ENCODE measurements at regions not wholly inside any gene's neighbourhood (a gene's known extent, or its start where the extent isn't known, plus 50 kb on each side); places are given as distances from the start of the nearest gene placed in this dataset.

DNA sequence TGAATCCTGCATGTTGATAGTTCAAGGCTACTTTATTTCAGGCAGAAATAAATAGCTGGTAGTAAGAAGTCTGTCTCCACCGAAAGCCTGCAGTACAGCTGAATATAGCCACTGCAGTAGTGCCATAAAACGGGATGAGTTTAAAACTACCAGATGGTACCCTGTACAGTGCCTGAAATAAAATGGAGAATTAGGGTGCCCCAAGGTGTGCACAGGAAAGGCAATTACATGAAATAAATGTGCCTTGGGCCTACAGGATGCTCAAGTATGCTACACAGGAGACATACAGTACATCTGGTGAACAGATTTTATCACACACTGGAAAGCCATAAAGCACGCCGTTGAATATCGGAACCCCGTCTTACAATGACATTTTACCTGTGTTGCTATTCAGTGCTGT lies 447.7 kb upstream of the HNRNPA3 start:
- WGBS = 89% methylated on average over 6 of the region's 6 CpGs
- H3K27ac ChIP-seq (ENCODE audit: low read depth in 1 of 2, low read length in 2 of 2) = no peak overlapping the region
- DNase-seq (ENCODE audit: low spot score) = no peak
- H3K9ac ChIP-seq (ENCODE audit: low read depth in 1 of 2, low read length in 2 of 2) = no peak overlapping the region
- H3K9me3 ChIP-seq (ENCODE audit: control insufficient read depth in 4 of 4, low read length in 3 of 4) = no peaks in the 10 kb centered on the region
- TF ChIP-seq, protein P1, sequence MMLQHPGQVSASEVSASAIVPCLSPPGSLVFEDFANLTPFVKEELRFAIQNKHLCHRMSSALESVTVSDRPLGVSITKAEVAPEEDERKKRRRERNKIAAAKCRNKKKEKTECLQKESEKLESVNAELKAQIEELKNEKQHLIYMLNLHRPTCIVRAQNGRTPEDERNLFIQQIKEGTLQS (IDR thresholded peaks at IDR 0.05) = no peak
- TF ChIP-seq, protein P2, sequence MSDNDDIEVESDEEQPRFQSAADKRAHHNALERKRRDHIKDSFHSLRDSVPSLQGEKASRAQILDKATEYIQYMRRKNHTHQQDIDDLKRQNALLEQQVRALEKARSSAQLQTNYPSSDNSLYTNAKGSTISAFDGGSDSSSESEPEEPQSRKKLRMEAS (IDR thresholded peaks at IDR 0.05) = no peak
- TF ChIP-seq SP1 (IDR thresholded peaks at IDR 0.05) = no peak
- H3K4me1 ChIP-seq (ENCODE audit: control insufficient read depth in 4 of 4, insufficient read depth in 4 of 4, low read length in 3 of 4) = no peaks in the 10 kb centered on the region
- H3K27me3 ChIP-seq (ENCODE audit: control insufficient read depth in 4 of 4, insufficient read depth in 4 of 4, low read length in 3 of 4) = peaks cover 0 to 10% (median 5%) of the 10 kb centered on the region in 4 donors
- H3K36me3 ChIP-seq (ENCODE audit: control insufficient read depth in 4 of 4, insufficient read depth in 3 of 4, low read depth in 1 of 4, low read length in 3 of 4) = no peaks in the 10 kb centered on the region
- H3K4me3 ChIP-seq (ENCODE audit: low read depth in 1 of 3, low read length in 3 of 3) = no peak overlapping the region

DNA sequence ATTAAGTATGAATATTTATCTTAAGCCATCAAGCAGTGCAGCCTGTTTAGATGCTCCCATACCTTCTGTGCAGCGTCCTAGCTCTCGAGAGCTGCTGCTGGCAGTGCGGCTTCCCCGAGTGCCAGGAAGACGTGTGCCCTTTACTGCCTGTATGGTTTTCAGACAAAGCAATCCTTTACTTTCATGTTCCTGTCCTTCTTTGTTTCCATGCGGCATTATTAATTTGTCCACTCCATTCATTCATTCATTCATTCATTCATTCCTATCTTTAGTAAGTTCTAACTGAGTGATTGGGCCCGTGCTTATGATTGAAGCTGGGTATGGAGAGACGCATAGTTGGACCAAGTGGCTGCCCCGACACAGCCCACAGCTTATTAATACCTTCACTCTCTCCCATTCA lies 446.6 kb upstream of the HNRNPA3 start:
- Histone ChIP-seq H3K4me1 (ENCODE audit: control insufficient read depth in 4 of 4, insufficient read depth in 4 of 4, low read length in 3 of 4) (no peaks in the 10 kb centered on the region), H3K9ac (ENCODE audit: low read depth in 1 of 2, low read length in 2 of 2) (no peak overlapping the region), H3K4me3 (ENCODE audit: low read depth in 1 of 3, low read length in 3 of 3) (no peak overlapping the region), H3K27ac (ENCODE audit: low read depth in 1 of 2, low read length in 2 of 2) (no peak overlapping the region), H3K36me3 (ENCODE audit: control insufficient read depth in 4 of 4, insufficient read depth in 3 of 4, low read depth in 1 of 4, low read length in 3 of 4) (no peaks in the 10 kb centered on the region), H3K27me3 (ENCODE audit: control insufficient read depth in 4 of 4, insufficient read depth in 4 of 4, low read length in 3 of 4) (peaks cover 0 to 10% (median 2%) of the 10 kb centered on the region in 4 donors), H3K9me3 (ENCODE audit: control insufficient read depth in 4 of 4, low read length in 3 of 4) (no peaks in the 10 kb centered on the region)
- DNase-seq (ENCODE audit: low spot score) = no peak
- 95% methylated on average over 9 of the region's 9 CpGs for WGBS
- TF ChIP-seq, protein P3, sequence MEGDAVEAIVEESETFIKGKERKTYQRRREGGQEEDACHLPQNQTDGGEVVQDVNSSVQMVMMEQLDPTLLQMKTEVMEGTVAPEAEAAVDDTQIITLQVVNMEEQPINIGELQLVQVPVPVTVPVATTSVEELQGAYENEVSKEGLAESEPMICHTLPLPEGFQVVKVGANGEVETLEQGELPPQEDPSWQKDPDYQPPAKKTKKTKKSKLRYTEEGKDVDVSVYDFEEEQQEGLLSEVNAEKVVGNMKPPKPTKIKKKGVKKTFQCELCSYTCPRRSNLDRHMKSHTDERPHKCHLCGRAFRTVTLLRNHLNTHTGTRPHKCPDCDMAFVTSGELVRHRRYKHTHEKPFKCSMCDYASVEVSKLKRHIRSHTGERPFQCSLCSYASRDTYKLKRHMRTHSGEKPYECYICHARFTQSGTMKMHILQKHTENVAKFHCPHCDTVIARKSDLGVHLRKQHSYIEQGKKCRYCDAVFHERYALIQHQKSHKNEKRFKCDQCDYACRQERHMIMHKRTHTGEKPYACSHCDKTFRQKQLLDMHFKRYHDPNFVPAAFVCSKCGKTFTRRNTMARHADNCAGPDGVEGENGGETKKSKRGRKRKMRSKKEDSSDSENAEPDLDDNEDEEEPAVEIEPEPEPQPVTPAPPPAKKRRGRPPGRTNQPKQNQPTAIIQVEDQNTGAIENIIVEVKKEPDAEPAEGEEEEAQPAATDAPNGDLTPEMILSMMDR (IDR thresholded peaks at IDR 0.05; ENCODE audit: low read depth, low read length, missing input control) = no peak
- TF ChIP-seq SP1 (IDR thresholded peaks at IDR 0.05) = no peak
- no peak for TF ChIP-seq NR2F2 (IDR thresholded peaks at IDR 0.05)
- TF ChIP-seq TAF1 (conservative IDR thresholded peaks at IDR 0.05) = no peak
- TF ChIP-seq YY1 (IDR thresholded peaks at IDR 0.05) = no peak
- TF ChIP-seq HNF4A (conservative IDR thresholded peaks at IDR 0.05) = no peak
- no peak for TF ChIP-seq RXRA (IDR thresholded peaks at IDR 0.05)
- TF ChIP-seq, protein P4, sequence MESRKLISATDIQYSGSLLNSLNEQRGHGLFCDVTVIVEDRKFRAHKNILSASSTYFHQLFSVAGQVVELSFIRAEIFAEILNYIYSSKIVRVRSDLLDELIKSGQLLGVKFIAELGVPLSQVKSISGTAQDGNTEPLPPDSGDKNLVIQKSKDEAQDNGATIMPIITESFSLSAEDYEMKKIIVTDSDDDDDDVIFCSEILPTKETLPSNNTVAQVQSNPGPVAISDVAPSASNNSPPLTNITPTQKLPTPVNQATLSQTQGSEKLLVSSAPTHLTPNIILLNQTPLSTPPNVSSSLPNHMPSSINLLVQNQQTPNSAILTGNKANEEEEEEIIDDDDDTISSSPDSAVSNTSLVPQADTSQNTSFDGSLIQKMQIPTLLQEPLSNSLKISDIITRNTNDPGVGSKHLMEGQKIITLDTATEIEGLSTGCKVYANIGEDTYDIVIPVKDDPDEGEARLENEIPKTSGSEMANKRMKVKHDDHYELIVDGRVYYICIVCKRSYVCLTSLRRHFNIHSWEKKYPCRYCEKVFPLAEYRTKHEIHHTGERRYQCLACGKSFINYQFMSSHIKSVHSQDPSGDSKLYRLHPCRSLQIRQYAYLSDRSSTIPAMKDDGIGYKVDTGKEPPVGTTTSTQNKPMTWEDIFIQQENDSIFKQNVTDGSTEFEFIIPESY (IDR thresholded peaks at IDR 0.05) = no peak
- no peak for TF ChIP-seq RAD21 (IDR thresholded peaks at IDR 0.05)

DNA sequence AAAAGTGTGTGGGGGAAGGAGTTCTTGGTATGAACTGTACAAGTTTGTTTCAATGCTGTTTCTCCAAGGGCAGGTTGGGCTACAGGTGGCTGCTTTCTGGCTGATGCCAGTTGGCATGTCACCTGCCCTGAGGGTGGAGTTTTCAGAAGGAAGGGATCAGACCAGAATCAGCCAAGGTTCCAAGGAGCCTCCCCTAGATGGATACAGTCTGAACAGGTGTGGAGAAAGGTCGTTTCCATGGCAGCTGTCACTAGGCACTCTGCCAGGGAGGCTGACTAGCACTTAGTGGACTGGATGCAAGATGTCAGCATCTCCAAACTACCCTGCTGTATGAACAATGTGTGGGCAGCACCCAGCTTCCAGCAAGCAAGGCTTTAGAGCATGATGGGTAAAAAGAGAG lies 444.4 kb upstream of the HNRNPA3 start:
- TF ChIP-seq NR2F2 (IDR thresholded peaks at IDR 0.05) = no peak
- no peak for TF ChIP-seq SP1 (IDR thresholded peaks at IDR 0.05)
- no peak for TF ChIP-seq TAF1 (conservative IDR thresholded peaks at IDR 0.05)
- TF ChIP-seq HNF4G (IDR thresholded peaks at IDR 0.05) = no peak
- TF ChIP-seq FOXA2 (IDR thresholded peaks at IDR 0.05) = no peak
- WGBS = 43% methylated on average over 1 of the region's 1 CpG
- Histone ChIP-seq H3K9me3 (ENCODE audit: control insufficient read depth in 4 of 4, low read length in 3 of 4) (no peaks in the 10 kb centered on the region), H3K9ac (ENCODE audit: low read depth in 1 of 2, low read length in 2 of 2) (no peak overlapping the region), H3K4me3 (ENCODE audit: low read depth in 1 of 3, low read length in 3 of 3) (no peak overlapping the region), H3K27me3 (ENCODE audit: control insufficient read depth in 4 of 4, insufficient read depth in 4 of 4, low read length in 3 of 4) (peaks cover 0 to 10% (median 2%) of the 10 kb centered on the region in 4 donors), H3K27ac (ENCODE audit: low read depth in 1 of 2, low read length in 2 of 2) (no peak overlapping the region), H3K4me1 (ENCODE audit: control insufficient read depth in 4 of 4, insufficient read depth in 4 of 4, low read length in 3 of 4) (no peaks in the 10 kb centered on the region), H3K36me3 (ENCODE audit: control insufficient read depth in 4 of 4, insufficient read depth in 3 of 4, low read depth in 1 of 4, low read length in 3 of 4) (no peaks in the 10 kb centered on the region)
- no peak for DNase-seq (ENCODE audit: low spot score)
